ENCODE measurements at regions not wholly inside any gene's neighbourhood (a gene's known extent, or its start where the extent isn't known, plus 50 kb on each side); places are given as distances from the start of the nearest gene placed in this dataset.

- Histone ChIP-seq H3K27me3 (no peaks in the 10 kb centered on the region), H3K9me3 (no peaks in the 10 kb centered on the region), H3K4me3 (no peak overlapping the region), H3K27ac (replicated peaks in 1 of 4) (peak overlapping the region; percentile 87 to 95 (median 92)), H3K36me3 (no peaks in the 10 kb centered on the region), H3K4me1 (peaks cover 59 to 93% (median 86%) of the 10 kb centered on the region in 4 donors)
- intact Hi-C loops (cut with DNase I), result no loop called here
- 31% methylated on average over 5 of the region's 5 CpGs for WGBS
- no peak for TF ChIP-seq POLR2AphosphoS5 (IDR thresholded peaks at IDR 0.05)
- no peak for TF ChIP-seq EP300 (IDR thresholded peaks at IDR 0.05)
- no peak for TF ChIP-seq CTCF (IDR thresholded peaks at IDR 0.05)
- no peak for TF ChIP-seq POLR2A (IDR thresholded peaks at IDR 0.05; ENCODE audit: low read depth)
- no peak for DNase-seq (ENCODE audit: extremely low spot score)
Observed at GRCh38 chr2:46847726-46848412, 67.7 kb downstream of the MCFD2 start.

- DNase-seq (ENCODE audit: extremely low spot score), result peak; percentile 97
- 13% methylated on average over 6 of the region's 12 CpGs for WGBS
- Histone ChIP-seq H3K27me3 (no peaks in the 10 kb centered on the region), H3K4me3 (no peak overlapping the region), H3K27ac (replicated peaks in 1 of 4) (peak overlapping the region; percentile 87 to 95 (median 92)), H3K36me3 (no peaks in the 10 kb centered on the region), H3K9me3 (no peaks in the 10 kb centered on the region), H3K4me1 (peaks cover 59 to 88% (median 82%) of the 10 kb centered on the region in 4 donors)
- peak; percentile 91 to 97 for TF ChIP-seq POLR2AphosphoS5 (IDR thresholded peaks at IDR 0.05)
- peak; percentile 79 for TF ChIP-seq EP300 (IDR thresholded peaks at IDR 0.05)
- no peak for TF ChIP-seq CTCF (IDR thresholded peaks at IDR 0.05)
- intact Hi-C loops (cut with DNase I), result no loop called here
Observed at GRCh38 chr2:46847185-46847710, 68.4 kb downstream of the MCFD2 start.

- Histone ChIP-seq H3K4me3 (no peak overlapping the region), H3K36me3 (no peaks in the 10 kb centered on the region), H3K27ac (replicated peaks in 1 of 4) (peak overlapping the region; percentile 87 to 95 (median 92)), H3K9me3 (no peaks in the 10 kb centered on the region), H3K4me1 (peaks cover 59 to 82% (median 77%) of the 10 kb centered on the region in 4 donors), H3K27me3 (no peaks in the 10 kb centered on the region)
- no peak for TF ChIP-seq EP300 (IDR thresholded peaks at IDR 0.05)
- intact Hi-C loops (cut with DNase I), result no loop called here
- 59% methylated on average over 4 of the region's 4 CpGs for WGBS
- DNase-seq (ENCODE audit: extremely low spot score), result no peak
Observed at GRCh38 chr2:46846536-46846935, 69.1 kb downstream of the MCFD2 start.

GRCh38 chr2:46845542-46846486 lies 69.8 kb downstream of the MCFD2 start:
- H3K27me3 ChIP-seq, result no peaks in the 10 kb centered on the region
- no peak for DNase-seq (ENCODE audit: extremely low spot score)
- peak overlapping the region; percentile 87 to 95 (median 92) for H3K27ac ChIP-seq (replicated peaks in 1 of 4)
- H3K4me3 ChIP-seq, result no peak overlapping the region
- H3K36me3 ChIP-seq, result no peaks in the 10 kb centered on the region
- TF ChIP-seq EP300 (IDR thresholded peaks at IDR 0.05) (no peak), POLR2AphosphoS5 (IDR thresholded peaks at IDR 0.05) (no peak), POLR2A (IDR thresholded peaks at IDR 0.05; ENCODE audit: low read depth) (no peak), CTCF (IDR thresholded peaks at IDR 0.05) (no peak)
- intact Hi-C loops (cut with DNase I), result no loop called here
- WGBS, result 79% methylated on average over 16 of the region's 16 CpGs
- no peaks in the 10 kb centered on the region for H3K9me3 ChIP-seq
- peaks cover 55 to 75% (median 70%) of the 10 kb centered on the region in 4 donors for H3K4me1 ChIP-seq

GRCh38 chr2:46844443-46844842 lies 71.2 kb downstream of the MCFD2 start:
- no peaks in the 10 kb centered on the region for H3K27me3 ChIP-seq
- DNase-seq (ENCODE audit: extremely low spot score), result no peak
- 84% methylated on average over 1 of the region's 1 CpG for WGBS
- TF ChIP-seq EP300 (IDR thresholded peaks at IDR 0.05) (no peak), POLR2AphosphoS5 (IDR thresholded peaks at IDR 0.05) (no peak), POLR2A (IDR thresholded peaks at IDR 0.05; ENCODE audit: low read depth) (no peak), CTCF (IDR thresholded peaks at IDR 0.05) (no peak)
- H3K36me3 ChIP-seq, result no peaks in the 10 kb centered on the region
- H3K4me3 ChIP-seq, result no peak overlapping the region
- H3K4me1 ChIP-seq, result peaks cover 43 to 61% (median 56%) of the 10 kb centered on the region in 4 donors
- intact Hi-C loops (cut with DNase I), result no loop called here
- H3K9me3 ChIP-seq, result no peaks in the 10 kb centered on the region
- peak overlapping the region in 2 of 4 donors; percentile 87 to 95 for H3K27ac ChIP-seq (replicated peaks in 1 of 4)

All from esophagus muscularis mucosa (tissue), 4 donors.